ENCODE measurements at regions not wholly inside any gene's neighbourhood (a gene's known extent, or its start where the extent isn't known, plus 50 kb on each side); places are given as distances from the start of the nearest gene placed in this dataset.

DNA sequence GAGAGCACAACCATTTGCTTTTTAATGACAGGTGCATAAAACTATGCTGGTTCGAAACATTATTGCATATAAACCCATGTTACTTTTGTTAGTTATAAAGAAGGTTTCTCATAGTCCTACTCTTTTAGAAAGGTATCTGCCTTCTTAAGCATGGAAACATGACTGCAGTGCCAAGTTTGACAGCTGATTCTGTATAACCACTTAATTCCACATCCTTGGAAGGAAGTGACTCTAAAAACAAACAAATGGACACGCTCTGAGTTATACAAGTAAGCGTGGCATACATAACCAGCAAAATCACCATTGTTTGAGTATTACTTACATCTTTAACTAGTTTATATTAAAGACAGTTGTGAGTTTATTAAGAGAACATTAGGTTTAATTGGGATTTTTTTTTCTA is 125.0 kb upstream of the HDGFL1 start:
- TF ChIP-seq RXRA (IDR thresholded peaks at IDR 0.05) (no peak), GABPA (IDR thresholded peaks at IDR 0.05 in 1 of 2, conservative IDR thresholded peaks at IDR 0.05 in 1 of 2) (no peak), JUND (IDR thresholded peaks at IDR 0.05) (no peak), CTCF (IDR thresholded peaks at IDR 0.05; ENCODE audit: low read depth, low read length, missing input control) (no peak), HNF4A (conservative IDR thresholded peaks at IDR 0.05) (no peak), REST (IDR thresholded peaks at IDR 0.05) (no peak)
- Histone ChIP-seq H3K27me3 (ENCODE audit: control insufficient read depth in 4 of 4, insufficient read depth in 4 of 4, low read length in 3 of 4) (no peaks in the 10 kb centered on the region), H3K9ac (ENCODE audit: low read depth in 1 of 2, low read length in 2 of 2) (no peak overlapping the region), H3K9me3 (ENCODE audit: control insufficient read depth in 4 of 4, low read length in 3 of 4) (peaks cover 0 to 3% (median 0%) of the 10 kb centered on the region in 4 donors), H3K27ac (ENCODE audit: low read depth in 1 of 2, low read length in 2 of 2) (no peak overlapping the region), H3K4me1 (ENCODE audit: control insufficient read depth in 4 of 4, insufficient read depth in 4 of 4, low read length in 3 of 4) (no peaks in the 10 kb centered on the region), H3K36me3 (ENCODE audit: control insufficient read depth in 4 of 4, insufficient read depth in 3 of 4, low read depth in 1 of 4, low read length in 3 of 4) (no peaks in the 10 kb centered on the region), H3K4me3 (ENCODE audit: low read depth in 1 of 3, low read length in 3 of 3) (no peak overlapping the region)
- 89% methylated on average over 3 of the region's 3 CpGs for WGBS
- no peak for DNase-seq (ENCODE audit: low spot score)

DNA sequence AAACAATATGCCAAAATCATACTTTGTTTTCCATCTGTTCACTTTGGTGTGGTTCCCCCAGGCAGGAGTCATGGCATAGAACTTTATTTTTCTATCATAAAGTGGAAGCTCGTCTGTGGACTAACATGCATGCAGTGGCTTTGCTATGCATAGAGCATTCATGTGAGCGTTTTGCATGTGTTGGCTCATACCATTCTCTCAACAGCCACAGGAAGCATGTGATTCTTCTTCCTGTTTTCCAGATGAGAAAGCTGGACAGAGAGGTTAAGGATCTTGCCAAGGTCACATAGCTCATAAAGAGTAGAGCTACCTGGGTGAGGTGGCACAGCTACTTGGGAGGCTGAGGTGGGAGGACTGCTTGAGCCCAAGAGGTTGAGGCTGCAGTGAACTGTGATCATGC is 123.4 kb upstream of the HDGFL1 start:
- TF ChIP-seq, protein P1, sequence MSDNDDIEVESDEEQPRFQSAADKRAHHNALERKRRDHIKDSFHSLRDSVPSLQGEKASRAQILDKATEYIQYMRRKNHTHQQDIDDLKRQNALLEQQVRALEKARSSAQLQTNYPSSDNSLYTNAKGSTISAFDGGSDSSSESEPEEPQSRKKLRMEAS (IDR thresholded peaks at IDR 0.05), result no peak
- TF ChIP-seq JUND (IDR thresholded peaks at IDR 0.05), result no peak
- no peak for TF ChIP-seq ZBTB33 (IDR thresholded peaks at IDR 0.05)
- TF ChIP-seq YY1 (IDR thresholded peaks at IDR 0.05), result no peak
- TF ChIP-seq RXRA (IDR thresholded peaks at IDR 0.05), result no peak
- no peak for TF ChIP-seq HNF4A (conservative IDR thresholded peaks at IDR 0.05)
- TF ChIP-seq SP1 (IDR thresholded peaks at IDR 0.05), result no peak
- TF ChIP-seq FOXA2 (IDR thresholded peaks at IDR 0.05), result no peak
- TF ChIP-seq FOXA1 (IDR thresholded peaks at IDR 0.05), result no peak
- TF ChIP-seq CTCF (IDR thresholded peaks at IDR 0.05; ENCODE audit: low read depth, low read length, missing input control), result no peak
- TF ChIP-seq EGR1 (IDR thresholded peaks at IDR 0.05; ENCODE audit: low read depth in 2 of 2), result no peak
- TF ChIP-seq REST (IDR thresholded peaks at IDR 0.05), result no peak
- no peak for TF ChIP-seq RAD21 (IDR thresholded peaks at IDR 0.05)
- no peak for TF ChIP-seq TAF1 (conservative IDR thresholded peaks at IDR 0.05)
- no peak for TF ChIP-seq GABPA (IDR thresholded peaks at IDR 0.05 in 1 of 2, conservative IDR thresholded peaks at IDR 0.05 in 1 of 2)
- TF ChIP-seq HNF4G (IDR thresholded peaks at IDR 0.05), result no peak
- no peak for TF ChIP-seq NR2F2 (IDR thresholded peaks at IDR 0.05)
- TF ChIP-seq, protein P2, sequence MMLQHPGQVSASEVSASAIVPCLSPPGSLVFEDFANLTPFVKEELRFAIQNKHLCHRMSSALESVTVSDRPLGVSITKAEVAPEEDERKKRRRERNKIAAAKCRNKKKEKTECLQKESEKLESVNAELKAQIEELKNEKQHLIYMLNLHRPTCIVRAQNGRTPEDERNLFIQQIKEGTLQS (IDR thresholded peaks at IDR 0.05), result no peak
- H3K4me1 ChIP-seq (ENCODE audit: control insufficient read depth in 4 of 4, insufficient read depth in 4 of 4, low read length in 3 of 4), result no peaks in the 10 kb centered on the region
- peaks cover 0 to 3% (median 0%) of the 10 kb centered on the region in 4 donors for H3K9me3 ChIP-seq (ENCODE audit: control insufficient read depth in 4 of 4, low read length in 3 of 4)
- no peaks in the 10 kb centered on the region for H3K27me3 ChIP-seq (ENCODE audit: control insufficient read depth in 4 of 4, insufficient read depth in 4 of 4, low read length in 3 of 4)
- no peaks in the 10 kb centered on the region for H3K36me3 ChIP-seq (ENCODE audit: control insufficient read depth in 4 of 4, insufficient read depth in 3 of 4, low read depth in 1 of 4, low read length in 3 of 4)
- DNase-seq (ENCODE audit: low spot score), result no peak
- H3K9ac ChIP-seq (ENCODE audit: low read depth in 1 of 2, low read length in 2 of 2), result no peak overlapping the region
- WGBS, result 74% methylated on average over 2 of the region's 2 CpGs
- no peak overlapping the region for H3K4me3 ChIP-seq (ENCODE audit: low read depth in 1 of 3, low read length in 3 of 3)
- H3K27ac ChIP-seq (ENCODE audit: low read depth in 1 of 2, low read length in 2 of 2), result no peak overlapping the region
